ENCODE measurements at regions not wholly inside any gene's neighbourhood (a gene's known extent, or its start where the extent isn't known, plus 50 kb on each side); places are given as distances from the start of the nearest gene placed in this dataset.

DNA sequence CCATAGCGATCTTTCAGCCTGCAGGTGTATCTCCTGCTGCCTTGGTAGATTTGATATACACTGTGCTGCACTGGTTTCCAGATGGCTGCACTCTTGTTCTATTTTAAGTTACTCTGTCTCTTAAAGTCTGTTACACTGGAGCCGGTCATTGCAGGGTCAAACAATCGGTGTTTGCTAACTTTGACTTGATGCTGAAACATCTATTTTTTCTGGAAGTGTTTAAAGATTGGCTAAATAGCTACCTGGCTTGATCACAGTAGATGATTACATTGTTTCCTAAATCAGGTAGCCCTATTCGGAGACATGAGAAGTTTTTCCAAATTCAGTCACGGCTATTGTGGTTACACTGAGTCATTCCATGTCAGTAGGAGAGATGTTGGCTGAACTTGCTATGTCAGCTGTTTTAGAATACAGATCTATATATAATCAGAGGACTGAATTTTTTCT lies 574.8 kb downstream of the ETV1 start:
- no peaks in the 10 kb centered on the region for H3K9me3 ChIP-seq (replicated peaks; ENCODE audit: control insufficient read depth, insufficient read depth, low read length)
- no peak overlapping the region for H2AFZ ChIP-seq (ENCODE audit: low read depth, low read length)
- dilution Hi-C loops (cut with MboI; ENCODE audit: extremely low pct_ligation_motif_present, low sequenced_read_pairs) (no loop called here), intact Hi-C loops (cut with micrococcal nuclease) (no loop called here)
- no peak overlapping the region for H3K9ac ChIP-seq (replicated peaks; ENCODE audit: extremely low read depth, insufficient read depth, low read length)
- BruUV-seq (replicated peaks): no TSS peak
- no peak overlapping the region for H3K27ac ChIP-seq (ENCODE audit: insufficient read depth, low read depth, low read length)
- H3K36me3 ChIP-seq (ENCODE audit: control insufficient read depth in 2 of 2, extremely low read depth in 1 of 2, insufficient read depth in 2 of 2, low read length in 2 of 2): no peaks in the 10 kb centered on the region
- no peaks in the 10 kb centered on the region for H3K79me2 ChIP-seq (ENCODE audit: control insufficient read depth, insufficient read depth, low read length)
- FAIRE-seq: no peak
- H4K20me1 ChIP-seq (replicated peaks; ENCODE audit: control insufficient read depth, extremely low read depth, insufficient read depth, low read length): no peaks in the 10 kb centered on the region
- no peaks in the 10 kb centered on the region for H3K27me3 ChIP-seq (ENCODE audit: control insufficient read depth in 2 of 2, insufficient read depth in 2 of 2, low read length in 2 of 2)
- H3K9me1 ChIP-seq (replicated peaks; ENCODE audit: control insufficient read depth, extremely low read depth, insufficient read depth, low read length): no peaks in the 10 kb centered on the region
- ChIA-PET POLR2A (no interaction called here), CTCF (no interaction called here)
- no peak overlapping the region for H3K4me2 ChIP-seq (ENCODE audit: insufficient read depth, low read length)
- TF ChIP-seq, protein P1, sequence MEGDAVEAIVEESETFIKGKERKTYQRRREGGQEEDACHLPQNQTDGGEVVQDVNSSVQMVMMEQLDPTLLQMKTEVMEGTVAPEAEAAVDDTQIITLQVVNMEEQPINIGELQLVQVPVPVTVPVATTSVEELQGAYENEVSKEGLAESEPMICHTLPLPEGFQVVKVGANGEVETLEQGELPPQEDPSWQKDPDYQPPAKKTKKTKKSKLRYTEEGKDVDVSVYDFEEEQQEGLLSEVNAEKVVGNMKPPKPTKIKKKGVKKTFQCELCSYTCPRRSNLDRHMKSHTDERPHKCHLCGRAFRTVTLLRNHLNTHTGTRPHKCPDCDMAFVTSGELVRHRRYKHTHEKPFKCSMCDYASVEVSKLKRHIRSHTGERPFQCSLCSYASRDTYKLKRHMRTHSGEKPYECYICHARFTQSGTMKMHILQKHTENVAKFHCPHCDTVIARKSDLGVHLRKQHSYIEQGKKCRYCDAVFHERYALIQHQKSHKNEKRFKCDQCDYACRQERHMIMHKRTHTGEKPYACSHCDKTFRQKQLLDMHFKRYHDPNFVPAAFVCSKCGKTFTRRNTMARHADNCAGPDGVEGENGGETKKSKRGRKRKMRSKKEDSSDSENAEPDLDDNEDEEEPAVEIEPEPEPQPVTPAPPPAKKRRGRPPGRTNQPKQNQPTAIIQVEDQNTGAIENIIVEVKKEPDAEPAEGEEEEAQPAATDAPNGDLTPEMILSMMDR (IDR thresholded peaks at IDR 0.05; ENCODE audit: extremely low read depth in 1 of 2, insufficient read depth in 1 of 2, low read depth in 1 of 2, low read length in 2 of 2): no peak
- TF ChIP-seq GATA2 (IDR thresholded peaks at IDR 0.05; ENCODE audit: insufficient read depth, insufficient read length, low read depth, low read length): no peak
- no peak for TF ChIP-seq POLR2A (IDR thresholded peaks at IDR 0.05; ENCODE audit: low read depth, low read length)
- no peak for TF ChIP-seq FOS (IDR thresholded peaks at IDR 0.05; ENCODE audit: borderline replicate concordance, insufficient read depth, low read length)
- TF ChIP-seq EZH2 (IDR thresholded peaks at IDR 0.05; ENCODE audit: borderline replicate concordance, low read depth, low read length, severe bottlenecking): no peak
- TF ChIP-seq, protein P2, sequence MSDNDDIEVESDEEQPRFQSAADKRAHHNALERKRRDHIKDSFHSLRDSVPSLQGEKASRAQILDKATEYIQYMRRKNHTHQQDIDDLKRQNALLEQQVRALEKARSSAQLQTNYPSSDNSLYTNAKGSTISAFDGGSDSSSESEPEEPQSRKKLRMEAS (IDR thresholded peaks at IDR 0.05; ENCODE audit: insufficient read depth, insufficient read length): no peak
- no peak for TF ChIP-seq MYC (IDR thresholded peaks at IDR 0.05; ENCODE audit: low read depth, low read length)
- no peak for TF ChIP-seq POLR2AphosphoS5 (IDR thresholded peaks at IDR 0.05; ENCODE audit: insufficient read depth, low read depth, low read length)
- TF ChIP-seq JUN (IDR thresholded peaks at IDR 0.05; ENCODE audit: borderline replicate concordance, insufficient read depth, insufficient read length, low read depth): no peak
- no peak for DNase-seq (ENCODE audit: low read depth, low spot score)
- no peak overlapping the region for H3K4me3 ChIP-seq (replicated peaks in 1 of 3; ENCODE audit: insufficient read depth in 1 of 3, low read depth in 1 of 3, low read length in 3 of 3)
- H3K4me1 ChIP-seq (ENCODE audit: control insufficient read depth, extremely low read depth, insufficient read depth, low read length): no peaks in the 10 kb centered on the region

Measured in endothelial cell of umbilical vein (primary cell).